GM18870 (cell line): ENCODE measurements at regions not wholly inside any gene's neighbourhood (a gene's known extent, or its start where the extent isn't known, plus 50 kb on each side); places are given as distances from the start of the nearest gene placed in this dataset.

ENCODE experiments used
- ATAC-seq: cut with Tn5 transposase; IDR thresholded peaks from one replicate; pipeline ENCODE4 v1.9.1; 2021; ENCODE audit warnings: moderate library complexity; ENCODE audit not compliant: unreplicated experiment

- ATAC-seq = no peak
Observed at GRCh38 chr4:156656896-156657295, 314.7 kb downstream of the PDGFC start.

GRCh38 chr4:156654410-156654809, 317.2 kb downstream of the PDGFC start:
- no peak for ATAC-seq

- no peak for ATAC-seq
Observed at GRCh38 chr4:156643826-156644225, 327.8 kb downstream of the PDGFC start.

- no peak for ATAC-seq
Observed at GRCh38 chr4:156642161-156642560, 329.4 kb downstream of the PDGFC start.

GRCh38 chr4:156638925-156639605, 332.5 kb downstream of the PDGFC start:
- no peak for ATAC-seq

DNA sequence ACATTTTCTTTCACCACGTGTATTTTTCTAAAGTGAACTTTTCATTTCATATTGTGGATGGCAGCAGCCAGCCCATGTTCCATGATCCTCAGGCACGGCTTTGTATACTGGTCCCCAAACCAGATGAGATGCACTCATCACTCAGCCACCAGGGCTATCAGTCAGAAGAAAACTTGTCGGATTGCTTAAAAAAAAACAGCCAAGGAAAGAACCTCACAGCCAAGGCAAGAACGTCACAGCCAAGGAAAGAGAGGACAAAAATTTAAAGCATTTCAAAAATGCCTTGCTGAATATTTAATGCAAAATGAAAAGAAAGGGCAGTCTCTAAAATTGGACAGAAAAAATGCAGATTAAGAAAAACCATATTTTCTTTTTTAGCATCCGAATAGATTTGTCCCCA, 333.3 kb downstream of the PDGFC start:
- no peak for ATAC-seq

DNA sequence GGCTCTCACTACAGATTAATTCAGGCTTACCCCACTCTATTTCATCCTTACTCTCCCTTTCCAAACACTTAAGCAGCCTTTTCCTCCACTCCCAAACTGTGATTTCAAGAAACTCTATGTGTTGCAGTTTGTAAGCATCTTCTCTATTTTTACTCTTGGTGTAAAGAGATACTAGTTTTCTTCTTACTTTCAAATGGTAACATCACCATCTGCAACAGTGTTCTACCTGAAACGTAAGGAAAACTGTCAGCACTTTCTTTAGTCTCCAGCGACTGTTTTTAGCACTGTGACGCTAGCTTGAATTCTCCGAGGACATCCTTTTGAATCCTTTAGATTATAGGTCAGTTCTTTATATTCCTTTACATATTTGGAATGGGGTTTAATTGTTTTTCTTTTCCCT, 335.2 kb downstream of the PDGFC start:
- ATAC-seq = no peak

DNA sequence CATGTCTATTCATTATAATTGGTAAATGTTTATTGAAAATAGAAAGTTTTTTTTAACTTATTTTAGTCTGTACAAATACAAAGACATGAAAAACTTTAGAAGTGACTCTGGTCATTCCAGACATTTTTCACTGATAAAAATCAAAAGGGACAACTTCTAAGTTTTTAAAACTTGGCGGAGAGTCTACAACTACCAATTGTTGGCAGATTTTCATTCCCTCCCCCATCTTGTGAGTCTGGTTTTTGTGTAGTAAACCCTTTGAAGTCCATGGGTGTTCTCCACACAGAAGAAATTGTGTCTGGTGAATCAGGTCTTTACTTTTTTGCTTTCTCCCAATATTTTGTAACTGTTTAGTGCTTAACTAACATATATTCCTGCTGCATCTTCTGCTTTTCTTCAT, 336.5 kb downstream of the PDGFC start:
- ATAC-seq = no peak

GRCh38 chr4:156634612-156635011, 337.0 kb downstream of the PDGFC start:
- no peak for ATAC-seq

- ATAC-seq = no peak
Observed at GRCh38 chr4:156633847-156634246, 337.8 kb downstream of the PDGFC start.

GRCh38 chr4:156628858-156629257, 342.7 kb downstream of the PDGFC start:
- peak; percentile 72 for ATAC-seq

DNA sequence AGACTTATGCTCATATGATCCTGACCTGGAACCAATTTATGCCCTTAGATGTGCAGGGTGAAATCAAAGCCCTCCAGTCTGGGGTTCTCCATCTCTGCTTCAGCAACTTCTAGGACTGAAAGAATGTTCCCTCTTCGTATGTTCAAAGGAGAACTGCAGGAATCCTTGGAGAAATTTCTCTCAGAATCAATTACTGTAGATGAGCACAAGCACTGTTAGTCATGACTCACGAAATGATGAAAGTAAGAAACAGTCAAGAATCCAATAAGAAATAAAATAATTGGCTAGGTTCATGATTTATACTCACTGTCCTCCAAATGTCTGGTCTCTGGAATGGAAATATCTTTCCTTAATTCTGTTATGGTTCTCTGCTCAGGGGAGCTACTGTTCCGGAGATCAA, 348.2 kb downstream of the PDGFC start:
- no peak for ATAC-seq

- no peak for ATAC-seq
Observed at GRCh38 chr4:156620786-156621185, 350.8 kb downstream of the PDGFC start.

DNA sequence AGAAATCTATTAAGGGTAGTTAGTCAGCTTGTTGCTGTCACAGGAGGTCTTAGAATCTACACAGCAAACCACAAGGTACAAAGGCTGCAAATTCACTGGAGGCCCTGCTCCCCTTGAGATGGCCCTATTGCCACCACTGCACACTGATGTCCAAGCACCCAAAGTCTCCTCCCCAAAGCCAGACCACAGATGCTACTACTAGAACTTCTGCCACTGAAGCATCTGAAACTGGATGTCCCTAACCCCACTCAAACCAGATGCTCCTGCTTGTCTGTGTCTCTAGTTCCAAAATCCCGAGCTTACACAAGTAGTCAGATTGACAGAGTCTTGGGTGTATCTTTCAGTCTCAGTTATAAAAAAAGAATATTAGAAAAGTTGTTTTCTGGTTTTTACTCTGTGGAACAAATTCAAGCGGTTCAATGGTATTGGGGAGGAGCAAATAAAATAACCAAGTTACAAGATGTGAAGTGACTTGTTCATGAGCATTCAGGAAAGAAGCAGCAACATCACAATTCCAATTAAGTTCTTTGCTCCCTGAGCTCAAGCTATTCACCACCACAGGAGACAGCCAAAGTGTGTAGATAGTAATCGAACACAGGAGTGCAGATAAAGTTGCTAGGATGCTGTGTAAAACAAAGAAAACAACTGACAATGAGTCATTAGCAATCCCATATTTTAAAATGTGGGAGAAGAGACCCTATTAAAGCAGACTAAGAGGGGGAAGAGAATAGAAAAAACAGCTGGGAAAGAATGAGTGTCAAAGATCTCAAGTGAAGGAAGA, 352.3 kb downstream of the PDGFC start:
- no peak for ATAC-seq

GRCh38 chr4:156615066-156615531, 356.5 kb downstream of the PDGFC start:
- ATAC-seq = no peak

DNA sequence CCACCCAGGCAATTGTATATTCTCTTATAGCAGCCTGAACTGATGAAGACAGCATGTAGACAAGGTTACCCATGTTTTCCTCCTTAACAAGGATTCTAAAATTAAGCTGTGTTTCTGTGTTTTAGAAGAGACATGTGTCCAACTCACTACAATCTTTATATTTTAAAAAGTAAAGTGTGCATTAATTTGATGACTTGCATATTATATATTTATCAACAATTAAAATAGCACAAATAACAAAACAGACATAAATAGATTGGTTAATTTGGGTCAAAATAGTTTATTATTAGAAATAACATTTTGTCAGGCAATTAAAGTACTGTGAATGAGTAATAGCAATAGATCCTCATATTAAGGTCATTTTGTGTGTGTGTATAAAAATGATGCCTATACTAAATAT, 357.1 kb downstream of the PDGFC start:
- no peak for ATAC-seq

DNA sequence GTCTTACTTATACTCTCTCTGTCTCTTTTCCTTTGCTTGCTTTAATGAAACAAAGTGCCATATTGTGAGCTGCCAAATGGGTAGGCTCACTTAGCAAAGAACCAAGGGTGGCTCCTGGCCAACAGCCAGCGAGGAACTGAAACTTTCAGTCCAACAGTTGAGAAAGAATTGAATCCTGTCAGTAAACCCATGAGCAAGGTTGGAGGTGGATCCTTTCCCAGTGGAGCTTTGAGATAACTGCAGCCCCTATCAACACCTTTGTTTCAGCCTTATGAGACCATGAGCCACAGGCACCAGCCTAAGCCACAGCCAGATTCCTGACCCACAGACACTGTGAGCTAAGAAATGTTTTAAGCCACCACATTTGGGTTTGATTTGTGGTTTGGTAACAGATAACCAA, 362.2 kb downstream of the PDGFC start:
- no peak for ATAC-seq

GRCh38 chr4:156608651-156609050, 362.9 kb downstream of the PDGFC start:
- ATAC-seq = no peak

- no peak for ATAC-seq
Observed at GRCh38 chr4:156607478-156607857, 364.1 kb downstream of the PDGFC start.

DNA sequence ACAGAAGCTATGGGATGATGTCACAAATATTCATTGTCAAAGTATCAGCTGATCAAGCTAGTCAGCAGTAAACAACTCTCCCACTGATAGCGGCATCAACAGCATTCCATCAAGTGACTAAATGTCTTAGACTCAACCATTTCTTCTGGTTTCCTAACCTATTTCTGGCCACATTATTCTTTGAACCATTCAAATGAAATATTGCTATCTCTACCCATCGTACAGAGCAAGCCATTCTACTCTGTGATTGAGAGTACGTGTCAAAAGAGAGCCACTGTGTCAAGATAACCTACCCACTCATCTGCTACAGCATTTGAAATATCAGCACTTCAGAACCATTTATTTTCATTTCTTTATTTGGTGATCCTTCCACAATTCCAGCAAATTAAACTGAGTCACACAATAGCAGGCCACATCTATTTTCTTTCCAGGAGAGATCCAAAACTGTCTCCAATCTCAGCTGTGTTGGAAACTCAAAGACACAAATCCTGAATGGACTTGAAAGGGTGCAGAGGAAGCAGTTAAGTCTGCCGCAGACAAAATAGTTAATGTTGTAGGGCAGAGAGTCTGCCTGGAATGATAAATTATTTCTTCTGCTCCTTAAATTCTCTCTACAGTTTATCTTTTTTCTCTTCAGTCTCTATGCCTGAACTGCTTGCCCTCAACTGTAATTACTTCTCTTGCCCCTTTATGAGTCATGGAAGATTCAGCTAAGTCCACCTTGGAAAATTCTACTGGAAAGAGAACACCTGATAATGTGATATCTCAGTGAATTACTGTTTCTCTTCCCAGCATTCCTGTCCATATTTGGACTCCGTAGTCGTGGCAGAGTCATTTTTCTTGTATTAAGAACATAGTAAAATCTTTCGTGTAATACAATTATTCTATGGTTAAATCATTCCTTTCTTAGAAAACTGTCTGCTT, 364.8 kb downstream of the PDGFC start:
- no peak for ATAC-seq

GRCh38 chr4:156598138-156598681, 373.4 kb downstream of the PDGFC start:
- ATAC-seq = no peak
